ENCODE measurements at regions not wholly inside any gene's neighbourhood (a gene's known extent, or its start where the extent isn't known, plus 50 kb on each side); places are given as distances from the start of the nearest gene placed in this dataset.

DNA sequence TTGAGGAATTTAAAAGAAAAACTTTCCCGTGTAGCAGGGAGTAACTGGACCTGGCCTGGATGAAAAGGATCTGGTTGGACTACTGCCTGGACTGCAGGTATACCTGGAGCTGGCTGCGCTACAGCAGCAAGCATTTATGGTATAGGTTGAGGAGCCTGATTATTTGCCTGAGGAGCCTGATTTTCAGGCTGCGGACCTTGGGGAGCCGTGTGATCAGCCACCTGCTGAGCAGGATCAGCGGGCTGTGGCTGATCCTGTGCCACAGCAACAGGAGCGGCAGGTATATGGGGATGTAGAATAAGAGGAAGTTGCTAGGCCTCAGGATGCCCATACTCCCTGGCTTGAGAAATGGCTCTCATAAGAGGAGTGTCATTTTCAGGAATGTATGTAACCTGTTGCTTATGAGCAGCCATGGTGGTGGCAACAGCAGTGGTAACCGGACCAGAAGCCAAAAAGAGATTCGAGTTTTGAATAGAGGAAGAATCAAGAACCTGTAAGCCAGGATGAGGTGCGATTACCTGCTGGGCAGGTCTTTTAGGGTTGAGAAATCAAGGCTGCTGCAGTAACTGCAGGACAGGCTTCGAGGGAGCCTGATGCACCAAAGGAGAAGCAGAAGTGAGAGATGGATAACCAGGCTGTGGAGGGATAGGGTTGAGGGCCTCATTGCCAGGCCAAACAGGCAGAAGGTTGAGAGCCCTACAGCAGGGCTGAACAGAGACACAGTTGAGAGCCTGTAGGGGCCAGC, 60.9 kb upstream of the ARL4D start:
- H3K4me1 Mint-ChIP-seq (ENCODE audit: low read depth, unreplicated experiment) = peaks cover 8% of the 10 kb centered on the region
- H3K36me3 Mint-ChIP-seq (ENCODE audit: unreplicated experiment) = no peaks in the 10 kb centered on the region
- no peaks in the 10 kb centered on the region for H3K9me3 Mint-ChIP-seq (ENCODE audit: unreplicated experiment)
- H3K27me3 Mint-ChIP-seq (ENCODE audit: unreplicated experiment) = no peaks in the 10 kb centered on the region
- H3K27ac Mint-ChIP-seq (ENCODE audit: unreplicated experiment) = no peak overlapping the region
- no peak for DNase-seq
- H3K4me3 Mint-ChIP-seq (ENCODE audit: unreplicated experiment) = no peak overlapping the region
- TF ChIP-seq, protein P1, sequence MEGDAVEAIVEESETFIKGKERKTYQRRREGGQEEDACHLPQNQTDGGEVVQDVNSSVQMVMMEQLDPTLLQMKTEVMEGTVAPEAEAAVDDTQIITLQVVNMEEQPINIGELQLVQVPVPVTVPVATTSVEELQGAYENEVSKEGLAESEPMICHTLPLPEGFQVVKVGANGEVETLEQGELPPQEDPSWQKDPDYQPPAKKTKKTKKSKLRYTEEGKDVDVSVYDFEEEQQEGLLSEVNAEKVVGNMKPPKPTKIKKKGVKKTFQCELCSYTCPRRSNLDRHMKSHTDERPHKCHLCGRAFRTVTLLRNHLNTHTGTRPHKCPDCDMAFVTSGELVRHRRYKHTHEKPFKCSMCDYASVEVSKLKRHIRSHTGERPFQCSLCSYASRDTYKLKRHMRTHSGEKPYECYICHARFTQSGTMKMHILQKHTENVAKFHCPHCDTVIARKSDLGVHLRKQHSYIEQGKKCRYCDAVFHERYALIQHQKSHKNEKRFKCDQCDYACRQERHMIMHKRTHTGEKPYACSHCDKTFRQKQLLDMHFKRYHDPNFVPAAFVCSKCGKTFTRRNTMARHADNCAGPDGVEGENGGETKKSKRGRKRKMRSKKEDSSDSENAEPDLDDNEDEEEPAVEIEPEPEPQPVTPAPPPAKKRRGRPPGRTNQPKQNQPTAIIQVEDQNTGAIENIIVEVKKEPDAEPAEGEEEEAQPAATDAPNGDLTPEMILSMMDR (IDR thresholded peaks at IDR 0.05; ENCODE audit: partially characterized antibody, unreplicated experiment) = no peak

- H3K9me3 Mint-ChIP-seq (ENCODE audit: unreplicated experiment) = no peaks in the 10 kb centered on the region
- H3K27me3 Mint-ChIP-seq (ENCODE audit: unreplicated experiment) = no peaks in the 10 kb centered on the region
- DNase-seq = no peak
- no peak overlapping the region for H3K4me3 Mint-ChIP-seq (ENCODE audit: unreplicated experiment)
- H3K4me1 Mint-ChIP-seq (ENCODE audit: low read depth, unreplicated experiment) = peaks cover 10% of the 10 kb centered on the region
- no peaks in the 10 kb centered on the region for H3K36me3 Mint-ChIP-seq (ENCODE audit: unreplicated experiment)
- TF ChIP-seq, protein P1 (IDR thresholded peaks at IDR 0.05; ENCODE audit: partially characterized antibody, unreplicated experiment) = no peak
- H3K27ac Mint-ChIP-seq (ENCODE audit: unreplicated experiment) = no peak overlapping the region
Observed at GRCh38 chr17:43334738-43335402, 63.9 kb upstream of the ARL4D start.

DNA sequence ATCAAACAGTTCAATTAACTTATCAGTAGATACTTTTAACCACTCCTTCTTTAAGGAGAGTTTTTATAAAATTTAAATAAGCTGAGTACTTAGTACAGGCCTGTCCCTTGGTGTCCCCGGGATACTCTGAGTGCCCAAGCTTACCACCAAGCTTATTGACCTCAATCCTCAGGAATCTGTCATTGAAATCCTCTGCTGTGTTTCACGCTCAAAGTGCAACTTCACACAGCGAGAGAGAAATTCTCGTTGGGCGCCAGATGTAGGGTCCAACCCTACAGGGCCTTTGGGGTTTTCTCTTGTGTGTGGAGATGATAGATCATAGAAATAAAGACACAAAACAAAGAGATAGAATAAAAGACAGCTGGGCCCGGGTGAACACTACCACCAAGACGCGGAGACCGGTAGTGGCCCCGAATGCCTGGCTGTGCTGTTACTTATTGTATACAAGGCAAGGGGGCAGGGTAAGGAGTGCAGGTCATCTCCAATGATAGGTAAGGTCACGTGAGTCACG, 65.3 kb upstream of the ARL4D start:
- Mint-ChIP-seq H3K4me3 (ENCODE audit: unreplicated experiment) (no peak overlapping the region), H3K36me3 (ENCODE audit: unreplicated experiment) (no peaks in the 10 kb centered on the region), H3K4me1 (ENCODE audit: low read depth, unreplicated experiment) (peaks cover 10% of the 10 kb centered on the region), H3K27me3 (ENCODE audit: unreplicated experiment) (no peaks in the 10 kb centered on the region), H3K27ac (ENCODE audit: unreplicated experiment) (no peak overlapping the region), H3K9me3 (ENCODE audit: unreplicated experiment) (no peaks in the 10 kb centered on the region)
- TF ChIP-seq, protein P1 (IDR thresholded peaks at IDR 0.05; ENCODE audit: partially characterized antibody, unreplicated experiment) = no peak
- no peak for DNase-seq

DNA sequence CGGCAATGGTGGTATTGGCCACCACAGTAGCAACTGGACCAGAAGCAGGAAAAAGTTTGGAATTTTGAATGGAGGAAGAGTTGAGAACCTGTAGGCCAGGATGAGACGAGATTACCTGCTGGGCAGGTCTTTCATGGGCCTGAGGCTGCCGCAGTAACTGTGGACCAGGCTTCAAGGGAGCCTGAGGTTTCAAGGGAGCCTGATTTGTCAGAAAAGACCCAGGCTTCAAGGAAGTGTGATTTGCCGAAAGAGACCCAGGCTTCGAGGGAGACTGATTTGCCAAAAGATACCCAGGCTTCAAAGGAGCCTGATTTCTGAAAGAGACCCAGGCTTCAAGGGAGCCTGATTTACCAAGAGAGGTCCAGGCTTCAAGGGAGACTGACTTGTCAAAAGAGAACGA, 66.6 kb upstream of the ARL4D start:
- no peak overlapping the region for H3K27ac Mint-ChIP-seq (ENCODE audit: unreplicated experiment)
- no peak for DNase-seq
- no peak overlapping the region for H3K4me3 Mint-ChIP-seq (ENCODE audit: unreplicated experiment)
- TF ChIP-seq, protein P1 (IDR thresholded peaks at IDR 0.05; ENCODE audit: partially characterized antibody, unreplicated experiment) = no peak
- H3K4me1 Mint-ChIP-seq (ENCODE audit: low read depth, unreplicated experiment) = peaks cover 10% of the 10 kb centered on the region
- H3K9me3 Mint-ChIP-seq (ENCODE audit: unreplicated experiment) = no peaks in the 10 kb centered on the region
- H3K27me3 Mint-ChIP-seq (ENCODE audit: unreplicated experiment) = no peaks in the 10 kb centered on the region
- no peaks in the 10 kb centered on the region for H3K36me3 Mint-ChIP-seq (ENCODE audit: unreplicated experiment)

Measured in glutamatergic neuron (in vitro differentiated cells).